Natural killer cell (primary cell): ENCODE measurements at regions not wholly inside any gene's neighbourhood (a gene's known extent, or its start where the extent isn't known, plus 50 kb on each side); places are given as distances from the start of the nearest gene placed in this dataset.

Experiments
- ATAC-seq, 3 donors: fragments of 150-1000 bp in 2 of 3; fragments of 200-7000 bp in 1 of 3; cut with Tn5 transposase; 1 replicate in 1 of 3; 2 replicates in 2 of 3; pipeline ENCODE4 v1.10.0; 2021; ENCODE audit warnings: mild to moderate bottlenecking in 2 of 3, moderate library complexity in 2 of 3
- DNase-seq, 2 donors: peaks; one replicate each; pipeline versions ENCODE4 v3.0.0 to v3.0.0-alpha.2; 2013 to 2021; ENCODE audit warnings: mixed read lengths in 1 of 2
- H3K27ac ChIP-seq: one replicate; pipeline ENCODE4 v1.5.1; 2013; ENCODE audit warnings: mild to moderate bottlenecking, low read length
- H3K27me3 ChIP-seq: one replicate; pipeline ENCODE4 v1.6.1; 2013; ENCODE audit warnings: low read length; ENCODE audit not compliant: control insufficient read depth, insufficient read depth
- H3K36me3 ChIP-seq: one replicate; pipeline ENCODE4 v1.6.1; 2013; ENCODE audit warnings: low read length; ENCODE audit not compliant: control insufficient read depth, insufficient read depth
- H3K4me1 ChIP-seq: one replicate; pipeline ENCODE4 v1.6.1; 2013; ENCODE audit warnings: low read length; ENCODE audit not compliant: control insufficient read depth, insufficient read depth
- H3K4me3 ChIP-seq: one replicate; pipeline ENCODE4 v1.5.1; 2013; ENCODE audit warnings: low read length
- H3K9me3 ChIP-seq: one replicate; pipeline ENCODE4 v1.6.1; 2013; ENCODE audit warnings: low read length; ENCODE audit not compliant: control insufficient read depth, insufficient read depth
- H3K27ac Mint-ChIP-seq, 2 donors: one replicate each; pipeline ENCODE4 v1.8.0; 2022; ENCODE audit warnings: mild to moderate bottlenecking in 2 of 2, mixed read lengths in 2 of 2, moderate library complexity in 1 of 2
- H3K27me3 Mint-ChIP-seq, 2 donors: one replicate each; pipeline ENCODE4 v1.8.0; 2022; ENCODE audit warnings: low read depth in 2 of 2, mixed read lengths in 2 of 2
- H3K36me3 Mint-ChIP-seq: one replicate; pipeline ENCODE4 v1.8.0; 2022; ENCODE audit warnings: mixed read lengths
- H3K4me1 Mint-ChIP-seq, 2 donors: one replicate each; pipeline ENCODE4 v1.8.0; 2022; ENCODE audit warnings: mixed read lengths in 2 of 2
- H3K4me3 Mint-ChIP-seq: one replicate; pipeline ENCODE4 v1.8.0; 2022; ENCODE audit warnings: mild to moderate bottlenecking, moderate library complexity, mixed read lengths
- H3K9me3 Mint-ChIP-seq, 2 donors: one replicate each; pipeline ENCODE4 v1.8.0; 2022; ENCODE audit warnings: mixed read lengths in 2 of 2
- CTCF ChIP-seq: fragments of 200-600 bp; IDR thresholded peaks from one replicate; pipeline ENCODE4 v1.8.0; 2022; ENCODE audit warnings: antibody characterized with exemption
- WGBS: methylation state at CpG from one replicate; pipeline ENCODE4 v1.1.7; 2013; ENCODE audit warnings: missing lambda C conversion rate; ENCODE audit not compliant: insufficient coverage; 5-methylcytosine and 5-hydroxymethylcytosine counted together
- intact Hi-C: fragments of 100-400 bp; cut with micrococcal nuclease; formaldehyde crosslinking; loops from one replicate; pipeline ENCODE4 v1.14.2; 2022

GRCh38 chr9:105083256-105083655 is 155.3 kb upstream of the ABCA1 start:
- Histone ChIP-seq H3K36me3 (no peaks in the 10 kb centered on the region), H3K4me3 (no peak overlapping the region), H3K9me3 (no peaks in the 10 kb centered on the region), H3K27me3 (no peaks in the 10 kb centered on the region), H3K4me1 (no peaks in the 10 kb centered on the region), H3K27ac (no peak overlapping the region)
- ATAC-seq (no peak), DNase-seq (no peak)
- Mint-ChIP-seq H3K27me3 (no peaks in the 10 kb centered on the region), H3K36me3 (no peaks in the 10 kb centered on the region), H3K4me1 (no peaks in the 10 kb centered on the region), H3K9me3 (no peaks in the 10 kb centered on the region), H3K4me3 (no peak overlapping the region), H3K27ac (no peak overlapping the region)
- intact Hi-C loops = no loop called here
- no peak for TF ChIP-seq CTCF
- 63% methylated on average over 1 of the region's 2 CpGs for WGBS

- no peak overlapping the region for H3K27ac ChIP-seq
- 81% methylated on average over 4 of the region's 4 CpGs for whole genome bisulfite sequencing
- H3K4me3 Mint-ChIP-seq = no peak overlapping the region
These were observed 156.2 kb upstream of the SLC44A1 start for GRCh38 chr9:105087910-105088898.

GRCh38 chr9:105089874-105090273 is 154.6 kb upstream of the SLC44A1 start:
- TF ChIP-seq CTCF = no peak
- no peaks in the 10 kb centered on the region for H3K36me3 ChIP-seq
- no peaks in the 10 kb centered on the region for H3K4me1 ChIP-seq
- DNase-seq (no peak), ATAC-seq (no peak)
- Mint-ChIP-seq H3K9me3 (no peaks in the 10 kb centered on the region), H3K4me3 (no peak overlapping the region), H3K27ac (no peak overlapping the region), H3K36me3 (no peaks in the 10 kb centered on the region), H3K4me1 (no peaks in the 10 kb centered on the region), H3K27me3 (no peaks in the 10 kb centered on the region)
- 94% methylated on average over 5 of the region's 5 CpGs for WGBS
- H3K27ac ChIP-seq = no peak overlapping the region
- H3K4me3 ChIP-seq = no peak overlapping the region
- no peaks in the 10 kb centered on the region for H3K9me3 ChIP-seq
- H3K27me3 ChIP-seq = no peaks in the 10 kb centered on the region
- intact Hi-C loops = no loop called here

More at GRCh38 chr9:105087910-105088898, 156.2 kb upstream of the SLC44A1 start:
- TF ChIP-seq CTCF = no peak
- Histone ChIP-seq H3K36me3 (no peaks in the 10 kb centered on the region), H3K9me3 (no peaks in the 10 kb centered on the region), H3K27me3 (no peaks in the 10 kb centered on the region), H3K4me1 (no peaks in the 10 kb centered on the region), H3K4me3 (no peak overlapping the region)
- H3K4me1 Mint-ChIP-seq = no peaks in the 10 kb centered on the region
- H3K9me3 Mint-ChIP-seq = no peaks in the 10 kb centered on the region
- intact Hi-C loops = no loop called here
- no peaks in the 10 kb centered on the region for H3K27me3 Mint-ChIP-seq
- no peak for ATAC-seq
- no peak overlapping the region for H3K27ac Mint-ChIP-seq
- no peaks in the 10 kb centered on the region for H3K36me3 Mint-ChIP-seq
- no peak for DNase-seq
